NB4 (cell line): ENCODE measurements at regions not wholly inside any gene's neighbourhood (a gene's known extent, or its start where the extent isn't known, plus 50 kb on each side); places are given as distances from the start of the nearest gene placed in this dataset.

Experiments
- DNase-seq: peaks from one replicate; pipeline ENCODE4 v3.0.0; 2010; ENCODE audit warnings: low read depth
- H3K4me3 ChIP-seq: one replicate; pipeline ENCODE4 v1.5.1; 2011; ENCODE audit warnings: mild to moderate bottlenecking, low read depth, low read length, moderate library complexity
- MYC ChIP-seq: IDR thresholded peaks from 2 replicates; pipeline ENCODE4 v1.6.1; 2011; ENCODE audit warnings: low read depth, low read length
- POLR2A ChIP-seq: IDR thresholded peaks from 2 replicates; pipeline ENCODE4 v1.6.1; 2011; ENCODE audit warnings: mild to moderate bottlenecking; ENCODE audit not compliant: insufficient read length; ENCODE audit errors: extremely low read depth
- TF ChIP-seq, protein P1 (sequence below): IDR thresholded peaks from one replicate; pipeline ENCODE4 v1.5.1; 2012; ENCODE audit warnings: low read depth, low read length
- TF ChIP-seq, protein P2 (sequence below): IDR thresholded peaks from 2 replicates; pipeline ENCODE4 v1.6.1; 2011; ENCODE audit warnings: low read depth, low read length

DNA sequence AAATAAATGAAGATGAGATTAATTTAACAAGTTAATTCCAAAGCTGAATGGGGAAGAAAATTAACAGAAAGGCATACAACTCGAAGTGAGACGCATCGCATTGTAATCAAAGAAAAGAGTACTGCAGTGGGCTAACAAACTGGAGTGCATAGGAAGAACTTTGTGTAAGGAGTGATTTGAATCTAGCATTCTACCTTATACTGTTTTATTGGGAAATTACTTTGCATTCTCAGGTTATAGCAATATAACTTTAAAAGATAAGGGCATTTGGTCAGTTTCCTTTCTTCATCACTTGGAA is 124.5 kb upstream of the TLE4 start:
- no peak for TF ChIP-seq MYC
- TF ChIP-seq, protein P1, sequence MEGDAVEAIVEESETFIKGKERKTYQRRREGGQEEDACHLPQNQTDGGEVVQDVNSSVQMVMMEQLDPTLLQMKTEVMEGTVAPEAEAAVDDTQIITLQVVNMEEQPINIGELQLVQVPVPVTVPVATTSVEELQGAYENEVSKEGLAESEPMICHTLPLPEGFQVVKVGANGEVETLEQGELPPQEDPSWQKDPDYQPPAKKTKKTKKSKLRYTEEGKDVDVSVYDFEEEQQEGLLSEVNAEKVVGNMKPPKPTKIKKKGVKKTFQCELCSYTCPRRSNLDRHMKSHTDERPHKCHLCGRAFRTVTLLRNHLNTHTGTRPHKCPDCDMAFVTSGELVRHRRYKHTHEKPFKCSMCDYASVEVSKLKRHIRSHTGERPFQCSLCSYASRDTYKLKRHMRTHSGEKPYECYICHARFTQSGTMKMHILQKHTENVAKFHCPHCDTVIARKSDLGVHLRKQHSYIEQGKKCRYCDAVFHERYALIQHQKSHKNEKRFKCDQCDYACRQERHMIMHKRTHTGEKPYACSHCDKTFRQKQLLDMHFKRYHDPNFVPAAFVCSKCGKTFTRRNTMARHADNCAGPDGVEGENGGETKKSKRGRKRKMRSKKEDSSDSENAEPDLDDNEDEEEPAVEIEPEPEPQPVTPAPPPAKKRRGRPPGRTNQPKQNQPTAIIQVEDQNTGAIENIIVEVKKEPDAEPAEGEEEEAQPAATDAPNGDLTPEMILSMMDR: no peak
- no peak for TF ChIP-seq POLR2A
- no peak overlapping the region for H3K4me3 ChIP-seq
- no peak for DNase-seq

DNA sequence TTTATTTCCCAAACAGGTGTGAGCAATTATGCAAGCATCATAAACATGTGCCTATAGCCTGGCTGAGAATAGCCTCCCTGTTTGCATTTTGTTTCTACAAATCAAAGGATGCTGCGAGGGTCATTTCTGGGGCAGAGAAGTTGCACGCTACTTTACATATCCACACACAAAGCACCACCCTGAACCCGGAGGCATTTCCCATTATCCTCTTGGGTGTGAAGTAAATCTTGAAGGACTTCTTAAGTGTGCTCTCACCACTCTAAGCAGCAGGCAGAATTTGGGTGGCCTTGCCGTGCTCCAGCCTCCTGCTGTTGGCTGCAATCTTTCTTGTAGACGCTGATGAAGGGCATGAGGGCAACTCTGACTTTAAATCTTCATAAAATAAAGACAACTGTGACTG is 124.0 kb upstream of the TLE4 start:
- DNase-seq: no peak
- no peak overlapping the region for H3K4me3 ChIP-seq
- TF ChIP-seq POLR2A (no peak), MYC (no peak)
- TF ChIP-seq, protein P1: no peak
- TF ChIP-seq, protein P2, sequence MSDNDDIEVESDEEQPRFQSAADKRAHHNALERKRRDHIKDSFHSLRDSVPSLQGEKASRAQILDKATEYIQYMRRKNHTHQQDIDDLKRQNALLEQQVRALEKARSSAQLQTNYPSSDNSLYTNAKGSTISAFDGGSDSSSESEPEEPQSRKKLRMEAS: no peak

GRCh38 chr9:79452265-79452664 is 119.5 kb upstream of the TLE4 start:
- DNase-seq: no peak
- TF ChIP-seq POLR2A: no peak
- TF ChIP-seq, protein P1: no peak
- TF ChIP-seq, protein P2: no peak
- TF ChIP-seq MYC: no peak

GRCh38 chr9:79461712-79462111 is 110.1 kb upstream of the TLE4 start:
- H3K4me3 ChIP-seq: no peak overlapping the region
- no peak for DNase-seq
- TF ChIP-seq POLR2A: no peak
- no peak for TF ChIP-seq MYC
- TF ChIP-seq, protein P1: no peak
- TF ChIP-seq, protein P2: no peak

More at GRCh38 chr9:79452265-79452664, 119.5 kb upstream of the TLE4 start:
- no peak overlapping the region for H3K4me3 ChIP-seq

DNA sequence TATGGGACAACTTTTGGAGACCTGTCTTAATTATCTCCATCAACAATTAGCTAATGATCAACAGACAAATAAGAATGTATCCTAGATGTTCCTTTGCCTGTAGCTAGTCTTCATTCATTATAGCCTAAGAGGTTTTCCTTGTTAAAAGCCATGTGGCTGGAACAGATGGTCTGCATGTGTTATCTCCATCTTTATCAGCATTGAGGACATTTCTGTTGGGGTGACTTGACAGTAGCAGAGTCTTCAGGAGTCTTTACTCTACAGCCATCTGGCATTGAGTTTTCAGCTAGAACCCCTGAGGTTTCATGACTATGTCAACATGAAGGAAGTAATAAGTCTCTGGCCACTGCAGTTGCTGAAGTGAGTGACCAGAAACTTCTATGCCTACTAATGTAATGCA is 106.6 kb upstream of the TLE4 start:
- TF ChIP-seq MYC: no peak
- TF ChIP-seq, protein P1: no peak
- no peak overlapping the region for H3K4me3 ChIP-seq
- no peak for DNase-seq

GRCh38 chr9:79469164-79469563 is 102.6 kb upstream of the TLE4 start:
- H3K4me3 ChIP-seq: no peak overlapping the region
- TF ChIP-seq MYC (no peak), POLR2A (no peak)
- TF ChIP-seq, protein P1: no peak
- TF ChIP-seq, protein P2: no peak
- no peak for DNase-seq
